ENCODE measurements at regions not wholly inside any gene's neighbourhood (a gene's known extent, or its start where the extent isn't known, plus 50 kb on each side); places are given as distances from the start of the nearest gene placed in this dataset.

- Histone ChIP-seq H3K9me3 (no peaks in the 10 kb centered on the region), H3K27me3 (no peaks in the 10 kb centered on the region), H3K36me3 (no peaks in the 10 kb centered on the region), H3K4me3 (no peak overlapping the region), H3K27ac (no peak overlapping the region), H3K4me1 (no peaks in the 10 kb centered on the region)
- WGBS, 2 donors = 52 to 65% methylated on average over 4 of the region's 4 CpGs
- DNase-seq (ENCODE audit: low spot score in 2 of 2) = no peak
- TF ChIP-seq CTCF (IDR thresholded peaks at IDR 0.05) (no peak), EP300 (IDR thresholded peaks at IDR 0.05) (no peak), POLR2A (IDR thresholded peaks at IDR 0.05) (no peak)
These were observed 117.2 kb downstream of the SLC25A24 start for GRCh38 chr1:108082738-108083562.

GRCh38 chr1:108082001-108082400 lies 117.0 kb upstream of the VAV3 start:
- TF ChIP-seq EP300 (IDR thresholded peaks at IDR 0.05) = no peak
- no peak for TF ChIP-seq CTCF (IDR thresholded peaks at IDR 0.05)
- TF ChIP-seq POLR2A (IDR thresholded peaks at IDR 0.05) = no peak
- Histone ChIP-seq H3K27me3 (no peaks in the 10 kb centered on the region), H3K9me3 (no peaks in the 10 kb centered on the region), H3K4me1 (no peaks in the 10 kb centered on the region), H3K36me3 (no peaks in the 10 kb centered on the region), H3K27ac (no peak overlapping the region), H3K4me3 (no peak overlapping the region)
- 73 to 92% methylated on average over 4 of the region's 4 CpGs for WGBS, 2 donors
- no peak for DNase-seq (ENCODE audit: low spot score in 2 of 2)

GRCh38 chr1:108080448-108080847 lies 115.5 kb upstream of the VAV3 start:
- no peak for DNase-seq (ENCODE audit: low spot score in 2 of 2)
- Histone ChIP-seq H3K4me1 (no peaks in the 10 kb centered on the region), H3K27me3 (no peaks in the 10 kb centered on the region), H3K4me3 (no peak overlapping the region), H3K27ac (no peak overlapping the region), H3K36me3 (no peaks in the 10 kb centered on the region), H3K9me3 (no peaks in the 10 kb centered on the region)
- TF ChIP-seq POLR2A (IDR thresholded peaks at IDR 0.05) (no peak), CTCF (IDR thresholded peaks at IDR 0.05) (no peak), EP300 (IDR thresholded peaks at IDR 0.05) (no peak)

- Histone ChIP-seq H3K9me3 (no peaks in the 10 kb centered on the region), H3K27ac (no peak overlapping the region), H3K4me1 (no peaks in the 10 kb centered on the region), H3K27me3 (no peaks in the 10 kb centered on the region), H3K4me3 (no peak overlapping the region), H3K36me3 (no peaks in the 10 kb centered on the region)
- no peak for TF ChIP-seq CTCF (IDR thresholded peaks at IDR 0.05)
- TF ChIP-seq EP300 (IDR thresholded peaks at IDR 0.05) = no peak
- no peak for TF ChIP-seq POLR2A (IDR thresholded peaks at IDR 0.05)
- WGBS, 2 donors = 44 to 45% methylated on average over 6 of the region's 6 CpGs
- DNase-seq (ENCODE audit: low spot score in 2 of 2) = no peak
These were observed 114.6 kb upstream of the VAV3 start for GRCh38 chr1:108079440-108080025.

GRCh38 chr1:108077991-108078390 lies 113.0 kb upstream of the VAV3 start:
- no peaks in the 10 kb centered on the region for H3K27me3 ChIP-seq
- no peaks in the 10 kb centered on the region for H3K9me3 ChIP-seq
- TF ChIP-seq EP300 (IDR thresholded peaks at IDR 0.05) (no peak), CTCF (IDR thresholded peaks at IDR 0.05) (no peak), POLR2A (IDR thresholded peaks at IDR 0.05) (no peak)
- DNase-seq (ENCODE audit: low spot score in 2 of 2) = no peak
- no peak overlapping the region for H3K27ac ChIP-seq
- no peak overlapping the region for H3K4me3 ChIP-seq
- H3K4me1 ChIP-seq = no peaks in the 10 kb centered on the region
- no peaks in the 10 kb centered on the region for H3K36me3 ChIP-seq
- WGBS, 2 donors = 70 to 81% methylated on average over 2 of the region's 2 CpGs
